Mesenchymal stem cell (in vitro differentiated cells and primary cell): ENCODE measurements at regions not wholly inside any gene's neighbourhood (a gene's known extent, or its start where the extent isn't known, plus 50 kb on each side); places are given as distances from the start of the nearest gene placed in this dataset.

Experiments
- DNase-seq: peaks from one replicate; pipeline ENCODE4 v3.0.0-alpha.2; 2013
- H2AFZ ChIP-seq: one replicate; pipeline ENCODE4 v1.6.1; 2013; ENCODE audit warnings: low read depth, mild to moderate bottlenecking, control low read depth, inconsistent platforms, low read length, moderate library complexity
- H2AK5ac ChIP-seq: 2 replicates; pipeline ENCODE4 v1.6.1; 2013; ENCODE audit warnings: low read length, moderate library complexity, mild to moderate bottlenecking, inconsistent platforms; ENCODE audit not compliant: severe bottlenecking
- H2BK120ac ChIP-seq: one replicate; pipeline ENCODE4 v1.6.1; 2013; ENCODE audit warnings: low read depth, mild to moderate bottlenecking, inconsistent platforms, low read length, moderate library complexity
- H2BK12ac ChIP-seq, 2 experiments: one replicate each; pipeline ENCODE4 v1.6.1; 2013; ENCODE audit warnings: inconsistent platforms in 2 of 2, low read length in 2 of 2, mild to moderate bottlenecking in 2 of 2, moderate library complexity in 2 of 2, control low read depth in 1 of 2
- H2BK15ac ChIP-seq: one replicate; pipeline ENCODE4 v1.6.1; 2013; ENCODE audit warnings: mild to moderate bottlenecking, low read depth, inconsistent platforms; ENCODE audit not compliant: poor library complexity, severe bottlenecking
- H2BK5ac ChIP-seq: 2 replicates; pipeline ENCODE4 v1.6.1; 2013; ENCODE audit warnings: low read depth, mild to moderate bottlenecking, low read length, control low read depth, inconsistent platforms; ENCODE audit not compliant: poor library complexity, severe bottlenecking
- H3K14ac ChIP-seq, 2 experiments: one replicate each; pipeline ENCODE4 v1.6.1; 2013; ENCODE audit warnings: inconsistent platforms in 2 of 2, low read length in 2 of 2, control low read depth in 1 of 2, mild to moderate bottlenecking in 1 of 2, moderate library complexity in 1 of 2
- H3K18ac ChIP-seq, 2 experiments: one replicate each; pipeline ENCODE4 v1.6.1; 2013; ENCODE audit warnings: inconsistent platforms in 2 of 2, low read length in 2 of 2, control low read depth in 1 of 2, low read depth in 1 of 2, mild to moderate bottlenecking in 1 of 2
- H3K23ac ChIP-seq, 2 experiments: one replicate each; pipeline ENCODE4 v1.6.1; 2013; ENCODE audit warnings: inconsistent platforms in 2 of 2, low read length in 2 of 2, mild to moderate bottlenecking in 2 of 2, moderate library complexity in 2 of 2, control low read depth in 1 of 2
- H3K27ac ChIP-seq: 2 replicates; pipeline ENCODE4 v1.5.1; 2013; ENCODE audit warnings: mild to moderate bottlenecking, moderate library complexity, low read length, control low read depth, inconsistent platforms; ENCODE audit not compliant: poor library complexity, severe bottlenecking
- H3K27me3 ChIP-seq, 2 experiments: 2 replicates each; pipeline versions ENCODE4 v1.6.1 to v1.7.0; 2013; ENCODE audit warnings: low read length in 2 of 2, mild to moderate bottlenecking in 2 of 2, moderate library complexity in 2 of 2, control low read depth in 1 of 2, inconsistent platforms in 1 of 2; ENCODE audit not compliant: control insufficient read depth in 1 of 2, insufficient read depth in 1 of 2
- H3K36me3 ChIP-seq, 2 experiments: 2 replicates each; pipeline versions ENCODE4 v1.6.1 to v1.7.0; 2013; ENCODE audit warnings: low read length in 2 of 2, control low read depth in 1 of 2, inconsistent platforms in 1 of 2, low read depth in 1 of 2, mild to moderate bottlenecking in 1 of 2; ENCODE audit not compliant: insufficient read depth in 2 of 2, control insufficient read depth in 1 of 2
- H3K4ac ChIP-seq, 2 experiments: one replicate each; pipeline ENCODE4 v1.6.1; 2013; ENCODE audit warnings: inconsistent platforms in 2 of 2, low read length in 2 of 2, mild to moderate bottlenecking in 2 of 2, moderate library complexity in 2 of 2, control low read depth in 1 of 2, low read depth in 1 of 2
- H3K4me1 ChIP-seq: 2 replicates; pipeline ENCODE4 v1.6.1; 2013; ENCODE audit warnings: low read depth, low read length, control low read depth; ENCODE audit not compliant: control insufficient read depth, insufficient read depth
- H3K4me2 ChIP-seq: 2 replicates; pipeline ENCODE4 v1.6.1; 2013; ENCODE audit warnings: low read length, mild to moderate bottlenecking, inconsistent platforms; ENCODE audit not compliant: poor library complexity, severe bottlenecking
- H3K4me3 ChIP-seq, 2 experiments: 2 replicates each; pipeline versions ENCODE4 v1.5.1 to v1.7.0; 2013; ENCODE audit warnings: low read length in 2 of 2, mild to moderate bottlenecking in 2 of 2, control low read depth in 1 of 2, low read depth in 1 of 2; ENCODE audit not compliant: insufficient read depth in 1 of 2
- H3K79me1 ChIP-seq: replicated peaks from 2 replicates; pipeline ENCODE4 v1.6.1; 2013; ENCODE audit warnings: mild to moderate bottlenecking, control low read depth, low read length, inconsistent platforms; ENCODE audit not compliant: poor library complexity, severe bottlenecking
- H3K9ac ChIP-seq: 2 replicates; pipeline ENCODE4 v1.7.0; 2013; ENCODE audit warnings: mild to moderate bottlenecking, low read length, moderate library complexity
- H3K9me3 ChIP-seq: 2 replicates; pipeline ENCODE4 v1.7.0; 2013; ENCODE audit warnings: mild to moderate bottlenecking, low read length; ENCODE audit not compliant: control insufficient read depth
- H4K8ac ChIP-seq: one replicate; pipeline ENCODE4 v1.6.1; 2013; ENCODE audit warnings: inconsistent platforms, mild to moderate bottlenecking, low read length, moderate library complexity
- H4K91ac ChIP-seq: one replicate; pipeline ENCODE4 v1.6.1; 2013; ENCODE audit warnings: mild to moderate bottlenecking, low read length, inconsistent platforms
- WGBS: methylation state at CpG from one replicate; pipeline ENCODE4 v1.1.7; 2013; ENCODE audit warnings: mixed read lengths; 5-methylcytosine and 5-hydroxymethylcytosine counted together

DNA sequence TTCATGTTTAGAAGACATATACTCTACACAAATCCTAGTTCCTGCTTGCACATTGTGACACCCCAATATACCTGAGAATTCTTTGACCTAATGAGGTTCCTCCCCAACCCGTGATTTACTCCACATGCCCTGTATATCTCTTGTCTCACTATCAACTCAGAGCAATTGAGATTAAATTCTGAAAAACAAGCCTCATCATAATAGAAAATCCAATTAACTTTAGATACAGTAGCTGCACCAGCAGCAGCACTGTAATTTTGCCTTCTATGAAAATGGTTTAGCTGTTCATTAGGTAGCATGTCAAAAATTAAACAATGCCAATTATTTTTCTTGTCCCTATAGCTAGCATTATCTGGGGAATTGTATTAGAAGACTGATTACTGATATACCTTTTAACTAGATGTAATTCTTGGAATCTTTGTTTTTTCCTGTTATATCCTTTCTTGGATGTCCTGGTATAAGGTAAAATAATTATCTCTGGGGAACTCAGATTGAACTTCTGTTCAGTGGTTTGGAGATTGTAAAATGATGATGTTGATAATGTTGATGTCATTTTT lies 218.9 kb upstream of the TANK start:
- H3K4ac ChIP-seq: no peak overlapping the region
- H3K9ac ChIP-seq: no peak overlapping the region
- H2BK15ac ChIP-seq: no peak overlapping the region
- H3K27ac ChIP-seq: no peak overlapping the region
- no peak overlapping the region for H2AFZ ChIP-seq
- H3K4me1 ChIP-seq: peaks cover 2% of the 10 kb centered on the region
- no peaks in the 10 kb centered on the region for H3K79me1 ChIP-seq
- 93% methylated on average over 1 of the region's 1 CpG for WGBS
- no peak overlapping the region for H2BK5ac ChIP-seq
- DNase-seq: no peak
- no peak overlapping the region for H4K91ac ChIP-seq
- no peak overlapping the region for H3K4me3 ChIP-seq
- no peak overlapping the region for H3K23ac ChIP-seq
- H3K14ac ChIP-seq: no peak overlapping the region
- H3K4me2 ChIP-seq: no peak overlapping the region
- no peaks in the 10 kb centered on the region for H3K27me3 ChIP-seq
- H2BK12ac ChIP-seq: no peak overlapping the region
- H2AK5ac ChIP-seq: no peak overlapping the region
- H4K8ac ChIP-seq: no peak overlapping the region
- H3K36me3 ChIP-seq: no peaks in the 10 kb centered on the region
- H3K18ac ChIP-seq: no peak overlapping the region
- no peak overlapping the region for H2BK120ac ChIP-seq
- no peaks in the 10 kb centered on the region for H3K9me3 ChIP-seq

DNA sequence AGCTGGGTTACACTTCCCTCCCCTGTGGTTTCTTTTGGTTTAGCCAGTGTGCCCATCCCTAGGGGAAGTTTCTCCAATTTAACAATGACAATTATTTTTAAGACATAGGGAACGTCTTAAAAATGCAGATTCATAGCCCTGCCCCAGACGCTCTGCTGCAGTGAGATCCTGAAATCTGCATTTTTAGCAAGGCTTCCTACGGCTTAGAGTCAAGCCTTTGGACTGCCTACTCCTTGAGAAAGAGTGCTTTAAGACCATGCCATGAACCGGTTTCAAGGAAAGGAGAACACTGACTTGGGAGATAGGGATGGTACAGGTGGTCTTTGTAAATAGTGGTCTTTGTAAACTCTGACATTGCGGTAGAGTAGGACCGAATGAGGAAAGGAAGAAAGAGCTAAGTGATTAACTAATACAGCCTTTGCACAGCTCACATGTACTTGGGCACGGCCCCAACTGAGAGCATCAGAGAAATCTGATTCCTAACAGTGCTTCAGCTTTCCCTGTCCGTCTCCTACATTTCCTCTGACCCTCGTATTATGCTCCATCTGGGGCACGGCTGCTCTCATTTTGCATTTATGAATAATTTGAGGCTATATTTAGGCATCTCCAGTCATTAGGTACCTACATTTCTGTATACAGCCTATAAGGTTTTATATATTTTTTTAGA lies 217.6 kb upstream of the TANK start:
- Histone ChIP-seq H2AK5ac (no peak overlapping the region), H3K18ac (no peak overlapping the region), H3K9ac (no peak overlapping the region), H3K79me1 (no peaks in the 10 kb centered on the region), H2BK120ac (no peak overlapping the region), H3K27me3 (no peaks in the 10 kb centered on the region), H3K27ac (no peak overlapping the region), H2BK15ac (no peak overlapping the region), H3K23ac (no peak overlapping the region), H3K14ac (no peak overlapping the region), H3K4ac (no peak overlapping the region), H2AFZ (no peak overlapping the region), H2BK5ac (no peak overlapping the region), H4K8ac (no peak overlapping the region), H4K91ac (no peak overlapping the region), H3K36me3 (no peaks in the 10 kb centered on the region), H3K4me2 (no peak overlapping the region), H3K9me3 (no peaks in the 10 kb centered on the region), H2BK12ac (no peak overlapping the region), H3K4me3 (no peak overlapping the region), H3K4me1 (peaks cover 2% of the 10 kb centered on the region)
- WGBS: 80% methylated on average over 7 of the region's 10 CpGs
- no peak for DNase-seq

DNA sequence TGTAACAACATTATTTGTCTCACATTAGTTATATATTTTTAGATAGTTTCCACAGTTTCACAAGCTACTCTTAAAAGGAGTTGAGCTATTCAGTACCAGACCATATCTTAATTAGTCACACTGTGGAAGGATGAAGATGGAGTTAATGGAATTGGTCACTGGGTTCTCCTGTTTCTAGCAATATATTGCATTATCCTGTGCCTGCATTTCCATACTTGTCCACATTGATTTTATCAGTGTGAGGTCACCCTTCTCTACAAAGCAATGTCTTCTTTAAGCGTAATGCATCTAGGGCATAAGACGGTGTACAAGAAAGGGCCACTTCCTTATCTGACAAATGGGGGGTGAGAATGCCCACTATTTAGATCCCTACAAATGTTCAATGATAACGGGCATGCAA lies 216.8 kb upstream of the TANK start:
- DNase-seq: no peak
- Histone ChIP-seq H3K36me3 (no peaks in the 10 kb centered on the region), H3K9ac (no peak overlapping the region), H2BK5ac (no peak overlapping the region), H2AK5ac (no peak overlapping the region), H4K8ac (no peak overlapping the region), H3K27ac (no peak overlapping the region), H3K4me3 (no peak overlapping the region), H3K4ac (no peak overlapping the region), H3K14ac (no peak overlapping the region), H4K91ac (no peak overlapping the region), H3K27me3 (no peaks in the 10 kb centered on the region), H3K4me1 (peaks cover 2% of the 10 kb centered on the region), H2AFZ (no peak overlapping the region), H3K9me3 (no peaks in the 10 kb centered on the region), H3K18ac (no peak overlapping the region), H2BK12ac (no peak overlapping the region), H3K4me2 (no peak overlapping the region), H3K79me1 (no peaks in the 10 kb centered on the region), H3K23ac (no peak overlapping the region), H2BK15ac (no peak overlapping the region), H2BK120ac (no peak overlapping the region)
- WGBS: 100% methylated on average over 2 of the region's 3 CpGs

DNA sequence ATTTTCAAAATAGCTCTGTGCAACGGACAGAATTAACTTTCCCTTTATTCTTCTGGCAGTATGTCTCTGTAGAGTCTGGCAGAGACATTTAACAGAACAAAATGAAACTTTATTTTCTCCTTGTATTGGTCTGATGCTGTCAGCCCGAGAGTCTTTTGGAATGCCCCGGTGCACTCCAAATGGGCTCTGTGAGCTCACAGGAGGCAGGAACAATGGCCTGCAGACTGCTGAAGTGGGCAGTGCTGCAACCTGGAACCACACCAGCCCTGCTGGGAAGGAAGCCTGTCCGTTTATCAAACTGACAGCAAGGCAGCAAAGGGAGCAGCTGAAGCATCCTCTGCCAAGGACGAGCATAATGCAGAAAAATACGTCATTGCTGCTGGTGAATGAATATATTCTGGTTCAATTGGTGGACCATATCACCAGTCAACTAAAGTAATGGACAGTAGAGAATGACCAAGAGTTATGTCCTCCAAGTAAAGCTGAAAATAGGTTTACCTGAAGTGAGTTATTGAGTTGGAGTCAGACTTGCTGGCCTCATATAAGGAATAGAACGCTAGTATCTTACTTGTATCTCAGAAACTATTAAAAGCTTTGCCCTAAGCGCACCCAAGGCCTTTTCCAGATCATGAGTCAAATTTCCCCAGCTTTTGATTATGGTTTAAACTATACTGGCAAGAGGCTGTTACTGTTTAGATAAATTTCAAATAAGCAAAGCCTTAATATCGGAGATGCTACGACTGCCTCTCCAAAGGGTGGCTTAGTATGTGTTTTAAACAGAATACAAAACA lies 207.6 kb upstream of the TANK start:
- H2BK120ac ChIP-seq: no peak overlapping the region
- H3K27me3 ChIP-seq: no peaks in the 10 kb centered on the region
- H3K9me3 ChIP-seq: no peaks in the 10 kb centered on the region
- no peak overlapping the region for H4K91ac ChIP-seq
- H3K23ac ChIP-seq: no peak overlapping the region
- H3K14ac ChIP-seq: no peak overlapping the region
- H4K8ac ChIP-seq: no peak overlapping the region
- H3K9ac ChIP-seq: peak overlapping the region; percentile 74
- no peak overlapping the region for H2AK5ac ChIP-seq
- no peaks in the 10 kb centered on the region for H3K79me1 ChIP-seq
- no peak overlapping the region for H3K18ac ChIP-seq
- no peak for DNase-seq
- no peak overlapping the region for H3K4ac ChIP-seq
- no peak overlapping the region for H3K4me2 ChIP-seq
- no peak overlapping the region for H2BK5ac ChIP-seq
- no peak overlapping the region for H2AFZ ChIP-seq
- no peak overlapping the region for H2BK12ac ChIP-seq
- H3K4me1 ChIP-seq: no peaks in the 10 kb centered on the region
- no peak overlapping the region for H2BK15ac ChIP-seq
- no peak overlapping the region for H3K27ac ChIP-seq
- peak overlapping the region in 1 of 2 experiments; percentile 67 for H3K4me3 ChIP-seq
- 72% methylated on average over 8 of the region's 10 CpGs for WGBS
- H3K36me3 ChIP-seq: no peaks in the 10 kb centered on the region
